Gastroesophageal sphincter (tissue), 3 donors: ENCODE measurements at regions not wholly inside any gene's neighbourhood (a gene's known extent, or its start where the extent isn't known, plus 50 kb on each side); places are given as distances from the start of the nearest gene placed in this dataset.

Experiments used
- POLR2A ChIP-seq, 2 donors: fragments of 450-650 bp; IDR thresholded peaks; one replicate each; pipeline ENCODE4 v1.6.1; 2017; ENCODE audit warnings: antibody characterized with exemption in 2 of 2, mild to moderate bottlenecking in 2 of 2, moderate library complexity in 1 of 2
- POLR2AphosphoS5 ChIP-seq: sonication (generic); formaldehyde crosslinking; IDR thresholded peaks from one replicate; pipeline ENCODE4 v1.6.1; 2017; ENCODE audit warnings: antibody characterized with exemption
- TF ChIP-seq, protein P1 (sequence below), 4 experiments: fragments of 200-600 bp in 2 of 4; fragments of 450-650 bp in 2 of 4; sonication (generic) in 1 of 4; IDR thresholded peaks; one replicate each; pipeline ENCODE4 v1.5.1; 2017 to 2019; ENCODE audit warnings: antibody characterized with exemption in 4 of 4, mild to moderate bottlenecking in 2 of 4, moderate library complexity in 2 of 4

DNA sequence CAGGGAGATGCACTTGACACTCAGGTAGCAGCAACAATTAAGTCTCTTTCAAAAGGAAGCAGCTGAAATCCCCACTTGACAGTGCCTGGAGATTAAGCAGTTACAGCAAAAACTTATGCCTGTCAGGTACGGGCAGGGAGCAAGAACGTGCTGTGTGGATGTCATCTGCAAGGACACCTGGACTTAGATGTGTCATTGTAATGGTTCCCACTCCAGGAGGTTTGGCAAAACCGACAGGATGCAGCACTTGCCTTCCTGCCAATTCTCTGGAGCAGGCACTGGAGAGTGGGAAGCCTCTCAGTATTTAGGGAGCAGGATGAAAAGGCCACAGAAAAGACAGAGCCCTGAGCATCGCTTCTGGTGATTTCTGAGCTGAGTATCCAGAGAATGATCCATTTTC is 292.4 kb downstream of the PDCD6IP start:
- TF ChIP-seq, protein P1, sequence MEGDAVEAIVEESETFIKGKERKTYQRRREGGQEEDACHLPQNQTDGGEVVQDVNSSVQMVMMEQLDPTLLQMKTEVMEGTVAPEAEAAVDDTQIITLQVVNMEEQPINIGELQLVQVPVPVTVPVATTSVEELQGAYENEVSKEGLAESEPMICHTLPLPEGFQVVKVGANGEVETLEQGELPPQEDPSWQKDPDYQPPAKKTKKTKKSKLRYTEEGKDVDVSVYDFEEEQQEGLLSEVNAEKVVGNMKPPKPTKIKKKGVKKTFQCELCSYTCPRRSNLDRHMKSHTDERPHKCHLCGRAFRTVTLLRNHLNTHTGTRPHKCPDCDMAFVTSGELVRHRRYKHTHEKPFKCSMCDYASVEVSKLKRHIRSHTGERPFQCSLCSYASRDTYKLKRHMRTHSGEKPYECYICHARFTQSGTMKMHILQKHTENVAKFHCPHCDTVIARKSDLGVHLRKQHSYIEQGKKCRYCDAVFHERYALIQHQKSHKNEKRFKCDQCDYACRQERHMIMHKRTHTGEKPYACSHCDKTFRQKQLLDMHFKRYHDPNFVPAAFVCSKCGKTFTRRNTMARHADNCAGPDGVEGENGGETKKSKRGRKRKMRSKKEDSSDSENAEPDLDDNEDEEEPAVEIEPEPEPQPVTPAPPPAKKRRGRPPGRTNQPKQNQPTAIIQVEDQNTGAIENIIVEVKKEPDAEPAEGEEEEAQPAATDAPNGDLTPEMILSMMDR (IDR thresholded peaks at IDR 0.05), result no peak
- TF ChIP-seq POLR2AphosphoS5 (no peak), POLR2A (IDR thresholded peaks at IDR 0.05) (no peak)
